ENCODE measurements at regions not wholly inside any gene's neighbourhood (a gene's known extent, or its start where the extent isn't known, plus 50 kb on each side); places are given as distances from the start of the nearest gene placed in this dataset.

GRCh38 chr2:80930777-80931176, 626.2 kb upstream of the LRRTM1 start:
- no peak for TF ChIP-seq EZH2phosphoT487 (IDR thresholded peaks at IDR 0.05; ENCODE audit: borderline replicate concordance)
- TF ChIP-seq CTCF (conservative IDR thresholded peaks at IDR 0.05; ENCODE audit: low read length), result no peak
- H3K9ac ChIP-seq (ENCODE audit: low read depth, low read length, poor library complexity, severe bottlenecking), result no peak overlapping the region
- H3K36me3 ChIP-seq (ENCODE audit: insufficient read depth, low read length), result no peaks in the 10 kb centered on the region
- H3K27me3 ChIP-seq (ENCODE audit: insufficient read depth, low read length, poor library complexity, severe bottlenecking), result no peaks in the 10 kb centered on the region
- H3K4me1 ChIP-seq (ENCODE audit: insufficient read depth, low read length, poor library complexity, severe bottlenecking), result no peaks in the 10 kb centered on the region
- H2AFZ ChIP-seq (ENCODE audit: low read length), result no peak overlapping the region
- H3K4me3 ChIP-seq (ENCODE audit: low read length, poor library complexity, severe bottlenecking), result no peak overlapping the region
- no peaks in the 10 kb centered on the region for H4K20me1 ChIP-seq (ENCODE audit: insufficient read depth, low read length, poor library complexity, severe bottlenecking)
- no peaks in the 10 kb centered on the region for H3K9me2 ChIP-seq (replicated peaks; ENCODE audit: low read depth, low read length)
- peaks cover 3% of the 10 kb centered on the region; the same call in 1 of the 2 replicates for H3K9me3 ChIP-seq (ENCODE audit: insufficient read depth, low read depth, low read length)
- H3K4me2 ChIP-seq (ENCODE audit: low read depth, low read length, poor library complexity, severe bottlenecking), result no peak overlapping the region
- H3K79me2 ChIP-seq (ENCODE audit: insufficient read depth, low read length), result no peaks in the 10 kb centered on the region
- H3F3A ChIP-seq (ENCODE audit: low read depth), result no peaks in the 10 kb centered on the region

GRCh38 chr2:80926168-80926567, 621.6 kb upstream of the LRRTM1 start:
- no peak overlapping the region for H3K4me3 ChIP-seq (ENCODE audit: low read length, poor library complexity, severe bottlenecking)
- TF ChIP-seq CTCF (conservative IDR thresholded peaks at IDR 0.05; ENCODE audit: low read length) (no peak), EZH2phosphoT487 (IDR thresholded peaks at IDR 0.05; ENCODE audit: borderline replicate concordance) (no peak)
- no peaks in the 10 kb centered on the region for H3K27me3 ChIP-seq (ENCODE audit: insufficient read depth, low read length, poor library complexity, severe bottlenecking)
- no peak overlapping the region for H3K9ac ChIP-seq (ENCODE audit: low read depth, low read length, poor library complexity, severe bottlenecking)
- H3K4me2 ChIP-seq (ENCODE audit: low read depth, low read length, poor library complexity, severe bottlenecking), result no peak overlapping the region
- no peaks in the 10 kb centered on the region for H3K9me2 ChIP-seq (replicated peaks; ENCODE audit: low read depth, low read length)
- no peaks in the 10 kb centered on the region for H3K36me3 ChIP-seq (ENCODE audit: insufficient read depth, low read length)
- H3K4me1 ChIP-seq (ENCODE audit: insufficient read depth, low read length, poor library complexity, severe bottlenecking), result no peaks in the 10 kb centered on the region
- no peaks in the 10 kb centered on the region for H3K79me2 ChIP-seq (ENCODE audit: insufficient read depth, low read length)
- H3F3A ChIP-seq (ENCODE audit: low read depth), result no peaks in the 10 kb centered on the region
- H2AFZ ChIP-seq (ENCODE audit: low read length), result no peak overlapping the region
- no peaks in the 10 kb centered on the region for H4K20me1 ChIP-seq (ENCODE audit: insufficient read depth, low read length, poor library complexity, severe bottlenecking)
- peaks cover 3% of the 10 kb centered on the region; the same call in 1 of the 2 replicates for H3K9me3 ChIP-seq (ENCODE audit: insufficient read depth, low read depth, low read length)

GRCh38 chr2:80896576-80896975, 592.0 kb upstream of the LRRTM1 start:
- TF ChIP-seq EZH2phosphoT487 (IDR thresholded peaks at IDR 0.05; ENCODE audit: borderline replicate concordance) (no peak), CTCF (conservative IDR thresholded peaks at IDR 0.05; ENCODE audit: low read length) (no peak)
- Histone ChIP-seq H3F3A (ENCODE audit: low read depth) (no peaks in the 10 kb centered on the region), H3K4me2 (ENCODE audit: low read depth, low read length, poor library complexity, severe bottlenecking) (no peak overlapping the region), H3K9me2 (replicated peaks; ENCODE audit: low read depth, low read length) (no peaks in the 10 kb centered on the region), H3K36me3 (ENCODE audit: insufficient read depth, low read length) (no peaks in the 10 kb centered on the region), H3K79me2 (ENCODE audit: insufficient read depth, low read length) (no peaks in the 10 kb centered on the region), H3K4me3 (ENCODE audit: low read length, poor library complexity, severe bottlenecking) (no peak overlapping the region), H3K9ac (ENCODE audit: low read depth, low read length, poor library complexity, severe bottlenecking) (no peak overlapping the region), H3K27me3 (ENCODE audit: insufficient read depth, low read length, poor library complexity, severe bottlenecking) (no peaks in the 10 kb centered on the region), H3K4me1 (ENCODE audit: insufficient read depth, low read length, poor library complexity, severe bottlenecking) (no peaks in the 10 kb centered on the region), H3K9me3 (ENCODE audit: insufficient read depth, low read depth, low read length) (no peaks in the 10 kb centered on the region), H4K20me1 (ENCODE audit: insufficient read depth, low read length, poor library complexity, severe bottlenecking) (no peaks in the 10 kb centered on the region), H2AFZ (ENCODE audit: low read length) (no peak overlapping the region)

Data from Loucy (cell line).